Karpas-422 (cell line): ENCODE measurements at regions not wholly inside any gene's neighbourhood (a gene's known extent, or its start where the extent isn't known, plus 50 kb on each side); places are given as distances from the start of the nearest gene placed in this dataset.
"Not testable (repeated sequence)": the region's sequence is repeated elsewhere in the genome, so short reads cannot be mapped to it uniquely, and the experiment has no call there.

Experiments used
- DNase-seq: peaks from one replicate; pipeline ENCODE4 v3.0.0-alpha.2; 2015
- H2AFZ ChIP-seq: fragments of 200-600 bp; sonication (generic); 2 replicates; pipeline ENCODE4 v1.6.1; 2014; ENCODE audit warnings: antibody characterized with exemption, low read length, mixed read lengths
- H3K27ac ChIP-seq: fragments of 200-600 bp; sonication (generic); 2 replicates; pipeline ENCODE4 v1.5.1; 2014; ENCODE audit warnings: mild to moderate bottlenecking, low read length, moderate library complexity
- H3K27me3 ChIP-seq: fragments of 200-600 bp; sonication (generic); 2 replicates; pipeline ENCODE4 v1.6.1; 2014; ENCODE audit warnings: low read length, mixed read lengths
- H3K36me3 ChIP-seq: fragments of 200-600 bp; sonication (generic); 2 replicates; pipeline ENCODE4 v1.6.1; 2014; ENCODE audit warnings: low read length, mixed read lengths; ENCODE audit not compliant: insufficient read depth
- H3K4me1 ChIP-seq: fragments of 200-600 bp; sonication (generic); 2 replicates; pipeline ENCODE4 v1.6.1; 2014; ENCODE audit warnings: mild to moderate bottlenecking, low read length, mixed read lengths
- H3K4me2 ChIP-seq: fragments of 200-600 bp; sonication (generic); 2 replicates; pipeline ENCODE4 v1.6.1; 2014; ENCODE audit warnings: low read length, low read depth, mild to moderate bottlenecking; ENCODE audit not compliant: poor library complexity, severe bottlenecking
- H3K4me3 ChIP-seq: fragments of 200-600 bp; sonication (generic); 2 replicates; pipeline ENCODE4 v1.5.1; 2014; ENCODE audit warnings: mild to moderate bottlenecking, antibody characterized with exemption, low read length, mixed read lengths
- H3K79me2 ChIP-seq: fragments of 200-600 bp; sonication (generic); 2 replicates; pipeline ENCODE4 v1.6.1; 2014; ENCODE audit warnings: mild to moderate bottlenecking, low read length, mixed read lengths
- H3K9ac ChIP-seq: fragments of 200-600 bp; sonication (generic); 2 replicates; pipeline ENCODE4 v1.6.0; 2014; ENCODE audit warnings: low read length
- H3K9me2 ChIP-seq: fragments of 200-600 bp; sonication (generic), shearing (Covaris generic); replicated peaks from 2 replicates; pipeline ENCODE4 v1.6.0; 2014; ENCODE audit warnings: mild to moderate bottlenecking, low read length, moderate library complexity; ENCODE audit not compliant: insufficient read depth
- H3K9me3 ChIP-seq: fragments of 300-700, 200-600 bp; sonication (generic); 2 replicates; pipeline ENCODE4 v1.6.1; 2014; ENCODE audit warnings: low read length, mixed read lengths
- H4K20me1 ChIP-seq: fragments of 200-600 bp; sonication (generic); 2 replicates; pipeline ENCODE4 v1.6.1; 2014; ENCODE audit warnings: mild to moderate bottlenecking, antibody characterized with exemption, low read length, low read depth; ENCODE audit not compliant: insufficient read depth

DNA sequence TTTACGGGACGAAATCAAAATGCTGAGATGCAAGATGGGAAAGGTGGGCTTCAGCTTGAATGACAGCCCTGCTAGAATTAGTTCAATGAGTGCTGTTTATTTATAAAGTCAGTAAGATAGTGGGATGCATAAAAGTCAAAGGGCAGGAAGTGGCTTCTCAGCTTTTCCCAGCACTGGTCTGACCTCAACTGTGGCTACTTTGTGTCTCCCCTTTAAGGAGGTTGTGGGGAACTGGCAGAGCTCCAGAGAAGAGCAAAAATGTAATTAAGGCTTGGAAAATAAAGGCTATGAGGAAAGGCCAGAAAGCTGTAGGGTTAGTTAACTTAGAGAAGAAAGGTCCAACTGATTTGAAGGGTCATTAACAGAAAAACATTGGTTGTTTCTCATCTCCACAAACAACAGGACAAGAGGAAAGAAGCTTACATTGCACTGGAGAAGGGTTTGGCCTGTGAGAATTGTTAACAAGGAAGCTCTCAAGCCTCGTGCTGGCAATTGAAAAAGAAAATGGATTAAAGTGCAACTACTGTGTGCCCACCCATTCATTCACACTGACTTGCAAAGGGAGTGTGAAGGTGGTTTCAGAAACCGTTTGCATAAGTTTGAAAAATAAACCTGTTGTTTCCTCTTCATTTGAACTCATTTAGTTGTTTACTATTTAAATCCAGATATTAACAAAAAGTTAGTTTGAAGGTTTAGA lies 68.8 kb upstream of the CD28 start:
- DNase-seq, result no peak
- Histone ChIP-seq H3K9ac (no peak overlapping the region), H3K36me3 (no peaks in the 10 kb centered on the region), H3K27ac (no peak overlapping the region), H4K20me1 (no peaks in the 10 kb centered on the region), H2AFZ (no peak overlapping the region), H3K27me3 (no peaks in the 10 kb centered on the region), H3K4me1 (no peaks in the 10 kb centered on the region), H3K79me2 (no peaks in the 10 kb centered on the region), H3K9me3 (no peaks in the 10 kb centered on the region), H3K9me2 (no peaks in the 10 kb centered on the region), H3K4me3 (no peak overlapping the region), H3K4me2 (no peak overlapping the region)

DNA sequence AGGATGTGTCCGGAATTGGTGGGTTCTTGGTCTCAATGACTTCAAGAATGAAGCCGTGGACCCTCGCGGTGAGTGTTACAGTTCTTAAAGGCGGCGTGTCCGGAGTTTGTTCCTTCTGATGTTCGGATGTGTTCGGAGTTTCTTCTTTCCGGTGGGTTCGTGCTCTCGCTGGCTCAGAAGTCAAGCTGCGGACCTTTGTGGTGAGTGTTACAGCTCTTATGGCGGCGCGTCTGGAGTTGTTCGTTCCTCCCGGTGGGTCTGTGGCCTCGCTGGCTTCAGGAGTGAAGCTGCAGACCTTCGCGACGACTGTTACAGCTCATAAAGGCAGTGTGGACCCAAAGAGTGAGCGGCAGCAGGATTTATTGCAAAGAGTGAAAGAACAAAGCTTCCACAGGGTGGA lies 64.6 kb upstream of the CD28 start:
- not testable (repeated sequence) for H3K27me3 ChIP-seq, DNase-seq, H3K4me3 ChIP-seq, H4K20me1 ChIP-seq, H3K36me3 ChIP-seq, H3K9me2 ChIP-seq, H2AFZ ChIP-seq, H3K27ac ChIP-seq, H3K4me2 ChIP-seq, H3K4me1 ChIP-seq, H3K79me2 ChIP-seq, H3K9me3 ChIP-seq, H3K9ac ChIP-seq

DNA sequence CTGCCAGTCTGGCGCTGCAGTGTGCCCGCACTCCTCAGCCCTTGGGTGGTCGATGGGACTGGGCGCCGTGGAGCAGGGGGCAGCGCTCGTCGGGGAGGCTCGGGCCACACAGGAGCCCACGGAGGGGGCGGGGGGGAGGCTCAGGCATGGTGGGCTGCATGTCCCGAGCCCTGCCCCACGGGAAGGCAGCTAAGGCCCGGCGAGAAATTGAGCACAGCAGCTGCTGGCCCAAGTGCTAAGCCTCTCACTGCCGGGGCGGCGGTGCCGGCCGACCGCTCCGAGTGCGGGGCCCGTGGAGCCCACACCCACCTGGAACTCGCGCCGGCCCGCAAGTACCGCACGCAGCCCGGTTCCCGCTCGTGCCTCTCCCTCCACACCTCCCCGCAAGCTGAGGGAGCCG lies 63.6 kb upstream of the CD28 start:
- not testable (repeated sequence) for H3K36me3 ChIP-seq, H3K27ac ChIP-seq, H3K4me1 ChIP-seq

DNA sequence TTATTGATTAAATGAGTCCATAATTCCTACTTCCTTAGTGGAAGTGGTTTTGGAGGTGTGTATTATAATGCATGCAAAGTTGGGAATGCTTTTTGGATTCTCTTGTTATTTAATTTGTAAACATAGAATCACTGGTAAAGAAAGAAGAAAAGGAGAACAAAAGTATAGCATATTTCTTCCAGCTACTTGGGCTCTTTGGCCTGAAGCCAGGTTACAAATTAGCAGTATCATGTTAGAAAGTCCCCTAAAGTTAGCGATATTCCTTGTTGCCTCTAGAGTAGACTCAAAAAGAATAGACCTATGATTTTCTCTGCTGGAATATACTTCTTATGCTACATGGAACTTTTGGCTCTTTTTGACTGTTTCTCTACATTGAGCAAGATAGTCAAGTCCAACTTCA lies 60.6 kb upstream of the CD28 start:
- Histone ChIP-seq H3K9me2 (no peaks in the 10 kb centered on the region), H3K36me3 (no peaks in the 10 kb centered on the region)

More for the DNA sequence above, 63.6 kb upstream of the CD28 start:
- DNase-seq, H3K9me3 ChIP-seq, H3K79me2 ChIP-seq, H3K27me3 ChIP-seq, H3K9me2 ChIP-seq, H3K4me2 ChIP-seq, H4K20me1 ChIP-seq, H2AFZ ChIP-seq, H3K4me3 ChIP-seq, H3K9ac ChIP-seq: not testable (repeated sequence)

DNA sequence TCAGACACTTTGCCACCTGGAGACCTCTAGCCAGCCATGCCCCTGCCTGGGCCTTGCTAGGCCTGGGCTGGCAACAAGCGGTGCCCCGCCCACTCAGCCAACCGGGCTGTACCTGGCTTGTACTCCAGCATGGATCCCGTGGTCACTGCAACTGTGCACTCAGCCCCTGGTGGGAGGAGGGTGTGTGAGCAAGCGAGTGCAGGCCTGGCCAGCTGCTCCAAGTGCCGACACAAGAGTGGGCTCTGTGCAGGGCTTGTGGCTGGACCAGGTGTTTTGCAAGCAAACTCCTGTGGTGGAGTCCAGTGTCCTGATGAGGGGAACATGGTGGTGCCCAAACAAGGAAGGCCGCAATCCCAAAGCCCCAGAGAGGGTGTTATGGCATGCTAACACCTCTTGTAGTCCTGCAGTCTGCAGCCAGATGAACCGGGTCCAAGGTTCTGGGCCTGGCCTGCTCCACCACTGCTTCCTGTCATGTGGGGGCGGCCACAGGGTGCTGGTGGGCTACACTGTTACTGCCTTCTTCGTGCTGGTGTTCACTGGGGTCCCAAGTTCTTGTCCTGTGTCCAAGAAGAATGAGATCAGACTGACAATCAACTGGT lies 60.1 kb upstream of the CD28 start:
- Histone ChIP-seq H4K20me1 (no peaks in the 10 kb centered on the region), H3K9me3 (no peaks in the 10 kb centered on the region), H3K4me2 (no peak overlapping the region), H3K27ac (no peak overlapping the region), H3K27me3 (no peaks in the 10 kb centered on the region), H3K4me1 (no peaks in the 10 kb centered on the region), H3K9ac (no peak overlapping the region), H3K79me2 (no peaks in the 10 kb centered on the region), H3K36me3 (no peaks in the 10 kb centered on the region), H3K9me2 (no peaks in the 10 kb centered on the region), H2AFZ (no peak overlapping the region), H3K4me3 (no peak overlapping the region)
- no peak for DNase-seq

More for the DNA sequence above, 60.6 kb upstream of the CD28 start:
- Histone ChIP-seq H4K20me1 (no peaks in the 10 kb centered on the region), H3K9me3 (no peaks in the 10 kb centered on the region), H3K4me1 (no peaks in the 10 kb centered on the region), H3K79me2 (no peaks in the 10 kb centered on the region), H3K9ac (no peak overlapping the region), H2AFZ (no peak overlapping the region), H3K4me3 (no peak overlapping the region), H3K27ac (no peak overlapping the region), H3K4me2 (no peak overlapping the region), H3K27me3 (no peaks in the 10 kb centered on the region)
- no peak for DNase-seq

DNA sequence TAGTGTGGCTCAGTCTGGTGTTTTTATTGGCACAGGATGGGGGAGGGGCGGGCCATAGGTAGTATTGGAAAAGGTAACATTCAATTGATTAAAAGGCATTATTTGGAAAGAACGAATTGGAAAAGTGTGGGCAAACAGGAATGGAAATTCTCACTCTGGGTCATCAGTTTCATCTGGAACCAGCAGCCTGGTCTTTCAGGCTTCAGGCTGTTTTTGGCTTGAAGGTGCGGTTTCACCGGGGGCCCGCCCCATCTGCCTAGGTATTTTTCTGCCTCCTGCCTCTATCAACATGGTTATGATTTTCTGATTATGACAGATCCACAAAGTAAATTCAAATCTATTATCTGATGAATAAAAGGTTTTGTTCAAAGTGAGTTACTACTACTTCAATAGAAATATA lies 59.5 kb upstream of the CD28 start:
- no peak overlapping the region for H3K9ac ChIP-seq
- H3K4me3 ChIP-seq, result no peak overlapping the region
- DNase-seq, result no peak
- H3K4me1 ChIP-seq, result no peaks in the 10 kb centered on the region
- no peaks in the 10 kb centered on the region for H3K9me2 ChIP-seq
- no peaks in the 10 kb centered on the region for H3K79me2 ChIP-seq
- no peaks in the 10 kb centered on the region for H4K20me1 ChIP-seq
- H3K36me3 ChIP-seq, result no peaks in the 10 kb centered on the region
- no peak overlapping the region for H3K4me2 ChIP-seq
- H3K27me3 ChIP-seq, result no peaks in the 10 kb centered on the region
- no peak overlapping the region for H3K27ac ChIP-seq
- H3K9me3 ChIP-seq, result no peaks in the 10 kb centered on the region
- H2AFZ ChIP-seq, result no peak overlapping the region

DNA sequence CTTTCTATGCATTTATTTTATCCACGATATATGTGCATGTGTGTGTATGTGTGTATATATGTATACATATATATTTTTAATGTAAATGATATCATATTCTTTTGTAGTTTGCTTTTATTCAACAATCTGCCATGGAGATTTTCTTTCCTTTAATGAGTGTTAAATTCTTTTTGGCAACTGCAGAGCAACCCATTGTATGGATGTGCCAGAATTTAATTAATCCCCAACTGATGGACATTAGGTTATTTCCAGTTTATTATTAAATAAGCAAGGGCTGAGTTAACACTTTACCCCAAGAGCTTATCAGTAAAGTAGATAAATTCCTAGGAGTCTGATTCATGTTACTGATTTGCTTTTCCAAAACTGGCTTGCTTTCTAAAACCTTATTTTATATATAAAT lies 58.9 kb upstream of the CD28 start:
- Histone ChIP-seq H3K4me3 (no peak overlapping the region), H2AFZ (no peak overlapping the region), H3K9ac (no peak overlapping the region), H3K27ac (no peak overlapping the region), H3K4me2 (no peak overlapping the region), H3K36me3 (no peaks in the 10 kb centered on the region), H3K27me3 (no peaks in the 10 kb centered on the region), H3K79me2 (no peaks in the 10 kb centered on the region), H3K9me3 (no peaks in the 10 kb centered on the region), H3K9me2 (no peaks in the 10 kb centered on the region), H4K20me1 (no peaks in the 10 kb centered on the region), H3K4me1 (no peaks in the 10 kb centered on the region)
- no peak for DNase-seq

DNA sequence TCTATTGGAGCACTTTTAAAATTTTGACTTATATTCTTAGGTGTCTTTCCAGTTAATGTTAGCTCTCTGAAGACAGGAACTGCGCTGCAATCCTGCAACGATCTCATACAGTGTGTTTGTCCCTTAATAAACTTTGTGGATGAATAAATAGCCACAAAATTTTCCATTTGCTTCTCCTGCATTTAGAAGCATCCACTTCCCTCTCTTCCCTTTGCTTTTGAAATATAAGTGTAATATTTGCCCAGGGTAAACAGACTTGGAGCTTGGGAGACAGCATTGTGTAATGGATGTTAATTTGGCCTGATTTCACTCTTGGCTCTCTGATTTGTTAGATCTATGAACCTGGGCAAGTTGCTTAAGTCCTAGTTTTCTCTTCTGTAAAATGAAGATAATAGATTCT lies 58.2 kb upstream of the CD28 start:
- Histone ChIP-seq H3K79me2 (no peaks in the 10 kb centered on the region), H4K20me1 (no peaks in the 10 kb centered on the region), H3K9me2 (no peaks in the 10 kb centered on the region), H3K4me3 (no peak overlapping the region), H3K4me1 (no peaks in the 10 kb centered on the region), H2AFZ (no peak overlapping the region), H3K9me3 (no peaks in the 10 kb centered on the region), H3K36me3 (no peaks in the 10 kb centered on the region), H3K4me2 (no peak overlapping the region), H3K9ac (no peak overlapping the region), H3K27ac (no peak overlapping the region), H3K27me3 (no peaks in the 10 kb centered on the region)
- DNase-seq, result no peak
